ENCODE measurements at regions not wholly inside any gene's neighbourhood (a gene's known extent, or its start where the extent isn't known, plus 50 kb on each side); places are given as distances from the start of the nearest gene placed in this dataset.

DNA sequence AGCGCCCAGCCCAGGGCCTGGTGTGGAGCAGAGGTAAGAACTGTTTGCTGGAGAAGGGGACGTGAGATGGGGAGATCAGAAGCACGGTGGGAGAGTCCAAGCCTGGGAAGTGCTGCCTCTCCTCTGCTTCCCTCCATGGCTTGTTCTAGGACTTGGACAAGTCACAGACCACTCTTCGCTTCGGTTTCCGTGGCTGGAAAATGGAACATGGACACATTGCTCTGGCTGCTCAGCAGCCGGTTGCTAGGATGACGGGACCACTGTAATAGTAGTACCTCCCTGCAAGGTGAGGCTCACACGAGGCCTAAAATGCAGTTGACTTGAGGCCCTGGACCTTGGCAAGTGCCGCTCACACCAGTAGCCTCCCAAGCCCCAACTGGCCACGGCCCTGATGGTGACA, 175.8 kb upstream of the FSTL4 start:
- Histone ChIP-seq H3K79me1 (ENCODE audit: insufficient read depth, low read depth, low read length, poor library complexity, severe bottlenecking) (no peaks in the 10 kb centered on the region), H3T11ph (ENCODE audit: low read length) (no peak overlapping the region), H3K79me2 (ENCODE audit: insufficient read depth, low read length) (no peaks in the 10 kb centered on the region), H3K14ac (ENCODE audit: insufficient read depth, low read length) (no peak overlapping the region), H2BK20ac (ENCODE audit: low read depth, low read length, poor library complexity, severe bottlenecking) (no peak overlapping the region), H3K27me3 (ENCODE audit: insufficient read depth, low read length) (no peaks in the 10 kb centered on the region; the same call in 1 of the 2 replicates), H2AK5ac (ENCODE audit: insufficient read length, low read length) (no peak overlapping the region), H3K4ac (ENCODE audit: low read depth, low read length) (no peak overlapping the region), H3K23ac (ENCODE audit: insufficient read length, low read depth, low read length) (no peak overlapping the region), H3K4me1 (ENCODE audit: insufficient read depth, low read length) (peaks cover 3% of the 10 kb centered on the region; the same call in 1 of the 2 replicates), H2BK15ac (ENCODE audit: low read depth, low read length) (no peak overlapping the region), H2BK120ac (ENCODE audit: low read depth, low read length, poor library complexity, severe bottlenecking) (no peak overlapping the region), H3K9ac (ENCODE audit: extremely low read depth, insufficient read length, low read length) (no peak overlapping the region), H3K27ac (ENCODE audit: insufficient read length, low read depth, low read length) (no peak overlapping the region), H3K23me2 (ENCODE audit: insufficient read length, low read depth, low read length, poor library complexity, severe bottlenecking) (no peaks in the 10 kb centered on the region), H3K18ac (ENCODE audit: insufficient read length, low read depth, low read length) (no peak overlapping the region), H3K9me3 (ENCODE audit: control insufficient read depth, low read depth, low read length) (no peaks in the 10 kb centered on the region), H4K5ac (ENCODE audit: insufficient read length, low read depth, low read length) (no peak overlapping the region), H4K8ac (replicated peaks; ENCODE audit: insufficient read length, low read depth, low read length) (no peak overlapping the region), H2AFZ (ENCODE audit: low read length) (no peak overlapping the region), H4K91ac (ENCODE audit: insufficient read length, low read depth, low read length) (no peak overlapping the region), H2BK12ac (ENCODE audit: insufficient read length, low read depth, low read length) (no peak overlapping the region), H4K20me1 (ENCODE audit: control insufficient read depth, insufficient read depth, insufficient read length) (no peaks in the 10 kb centered on the region), H2BK5ac (ENCODE audit: insufficient read length, low read length) (no peak overlapping the region), H3K4me2 (ENCODE audit: insufficient read depth, insufficient read length, low read length) (no peak overlapping the region), H3K56ac (ENCODE audit: insufficient read length, low read depth, low read length) (no peak overlapping the region)
- peaks cover 18% of the 10 kb centered on the region for H3K27me3 Mint-ChIP-seq (ENCODE audit: low read depth)
- H3K4me1 Mint-ChIP-seq: peaks cover 19 to 27% of the 10 kb centered on the region in 2 experiments
- peak; percentile 16 for DNase-seq
- H3K36me3 Mint-ChIP-seq (ENCODE audit: insufficient read depth in 1 of 3, low read depth in 3 of 3): no peaks in the 10 kb centered on the region
- WGBS (ENCODE audit: extremely low coverage, insufficient read length, low lambda C conversion rate): no CpG with 5 or more reads among the region's 11 CpGs
- H3K27ac Mint-ChIP-seq: no peak overlapping the region; a peak in 1 of 7 replicates
- H3K4me3 Mint-ChIP-seq: no peak overlapping the region
- TF ChIP-seq, protein P1, sequence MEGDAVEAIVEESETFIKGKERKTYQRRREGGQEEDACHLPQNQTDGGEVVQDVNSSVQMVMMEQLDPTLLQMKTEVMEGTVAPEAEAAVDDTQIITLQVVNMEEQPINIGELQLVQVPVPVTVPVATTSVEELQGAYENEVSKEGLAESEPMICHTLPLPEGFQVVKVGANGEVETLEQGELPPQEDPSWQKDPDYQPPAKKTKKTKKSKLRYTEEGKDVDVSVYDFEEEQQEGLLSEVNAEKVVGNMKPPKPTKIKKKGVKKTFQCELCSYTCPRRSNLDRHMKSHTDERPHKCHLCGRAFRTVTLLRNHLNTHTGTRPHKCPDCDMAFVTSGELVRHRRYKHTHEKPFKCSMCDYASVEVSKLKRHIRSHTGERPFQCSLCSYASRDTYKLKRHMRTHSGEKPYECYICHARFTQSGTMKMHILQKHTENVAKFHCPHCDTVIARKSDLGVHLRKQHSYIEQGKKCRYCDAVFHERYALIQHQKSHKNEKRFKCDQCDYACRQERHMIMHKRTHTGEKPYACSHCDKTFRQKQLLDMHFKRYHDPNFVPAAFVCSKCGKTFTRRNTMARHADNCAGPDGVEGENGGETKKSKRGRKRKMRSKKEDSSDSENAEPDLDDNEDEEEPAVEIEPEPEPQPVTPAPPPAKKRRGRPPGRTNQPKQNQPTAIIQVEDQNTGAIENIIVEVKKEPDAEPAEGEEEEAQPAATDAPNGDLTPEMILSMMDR (conservative IDR thresholded peaks at IDR 0.05): no peak
- no peaks in the 10 kb centered on the region; a peak in 1 of 5 replicates for H3K9me3 Mint-ChIP-seq
